Astrocyte of the cerebellum (primary cell): ENCODE measurements at regions not wholly inside any gene's neighbourhood (a gene's known extent, or its start where the extent isn't known, plus 50 kb on each side); places are given as distances from the start of the nearest gene placed in this dataset.
"Not testable (repeated sequence)": the region's sequence is repeated elsewhere in the genome, so short reads cannot be mapped to it uniquely, and the experiment has no call there.

Experiments
- DNase-seq: peaks from one replicate; pipeline ENCODE4 v3.0.0-alpha.2; 2011; ENCODE audit warnings: low read depth
- H3K4me3 ChIP-seq: 2 replicates; pipeline ENCODE4 v1.5.1; 2011; ENCODE audit warnings: mild to moderate bottlenecking, low read depth, low read length, moderate library complexity
- in situ Hi-C: cut with HindIII; loops from 2 replicates; pipeline ENCODE4 v1.10.0; 2017; ENCODE audit warnings: low sequenced_read_pairs
- TF ChIP-seq, protein P1 (sequence below): IDR thresholded peaks from 2 replicates; pipeline ENCODE4 v1.5.1; 2012; ENCODE audit warnings: low read length, low read depth, moderate library complexity, mild to moderate bottlenecking; ENCODE audit errors: missing control alignments

DNA sequence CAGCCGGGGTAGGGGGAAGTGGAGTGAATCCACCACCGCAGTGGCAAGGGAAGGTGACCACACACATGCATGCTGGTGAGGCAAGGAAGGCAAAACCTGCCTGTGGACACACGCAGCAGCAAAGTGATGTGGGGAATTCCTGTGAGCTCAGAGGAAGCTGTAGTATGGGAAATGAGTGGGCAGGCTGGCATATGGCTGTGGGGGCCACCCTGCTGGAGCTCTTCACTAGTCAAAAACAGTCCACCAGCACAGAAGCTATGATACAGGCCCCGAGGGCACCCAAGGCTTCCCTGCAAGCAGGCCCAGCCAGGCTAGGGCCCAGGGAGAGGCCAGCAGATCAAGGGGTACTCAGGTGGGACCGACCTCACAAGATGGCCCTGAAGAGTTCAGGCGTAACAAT is 239.1 kb downstream of the CHM start:
- no peak for DNase-seq
- in situ Hi-C loops, result no loop called here
- TF ChIP-seq, protein P1, sequence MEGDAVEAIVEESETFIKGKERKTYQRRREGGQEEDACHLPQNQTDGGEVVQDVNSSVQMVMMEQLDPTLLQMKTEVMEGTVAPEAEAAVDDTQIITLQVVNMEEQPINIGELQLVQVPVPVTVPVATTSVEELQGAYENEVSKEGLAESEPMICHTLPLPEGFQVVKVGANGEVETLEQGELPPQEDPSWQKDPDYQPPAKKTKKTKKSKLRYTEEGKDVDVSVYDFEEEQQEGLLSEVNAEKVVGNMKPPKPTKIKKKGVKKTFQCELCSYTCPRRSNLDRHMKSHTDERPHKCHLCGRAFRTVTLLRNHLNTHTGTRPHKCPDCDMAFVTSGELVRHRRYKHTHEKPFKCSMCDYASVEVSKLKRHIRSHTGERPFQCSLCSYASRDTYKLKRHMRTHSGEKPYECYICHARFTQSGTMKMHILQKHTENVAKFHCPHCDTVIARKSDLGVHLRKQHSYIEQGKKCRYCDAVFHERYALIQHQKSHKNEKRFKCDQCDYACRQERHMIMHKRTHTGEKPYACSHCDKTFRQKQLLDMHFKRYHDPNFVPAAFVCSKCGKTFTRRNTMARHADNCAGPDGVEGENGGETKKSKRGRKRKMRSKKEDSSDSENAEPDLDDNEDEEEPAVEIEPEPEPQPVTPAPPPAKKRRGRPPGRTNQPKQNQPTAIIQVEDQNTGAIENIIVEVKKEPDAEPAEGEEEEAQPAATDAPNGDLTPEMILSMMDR, result no peak
- H3K4me3 ChIP-seq, result no peak overlapping the region

DNA sequence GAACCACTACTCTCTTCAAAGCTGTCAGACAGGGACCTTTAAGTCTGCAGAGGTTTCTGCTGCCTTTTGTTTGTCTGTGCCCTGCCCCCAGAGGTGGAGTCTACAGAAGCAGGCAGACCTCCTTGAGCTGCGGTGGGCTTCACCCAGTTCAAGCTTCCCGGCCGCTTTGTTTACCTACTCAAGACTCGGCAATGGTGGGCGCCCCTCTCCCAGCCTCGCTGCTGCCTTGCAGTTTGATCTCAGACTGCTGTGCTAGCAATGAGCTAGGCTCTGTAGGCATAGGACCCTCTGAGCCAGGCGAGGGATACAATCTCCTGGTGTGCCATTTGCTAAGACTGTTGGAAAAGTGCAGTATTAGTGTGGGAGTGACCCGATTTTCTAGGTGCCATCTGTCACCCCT is 275.0 kb downstream of the CHM start:
- DNase-seq, in situ Hi-C loops, H3K4me3 ChIP-seq: not testable (repeated sequence)

DNA sequence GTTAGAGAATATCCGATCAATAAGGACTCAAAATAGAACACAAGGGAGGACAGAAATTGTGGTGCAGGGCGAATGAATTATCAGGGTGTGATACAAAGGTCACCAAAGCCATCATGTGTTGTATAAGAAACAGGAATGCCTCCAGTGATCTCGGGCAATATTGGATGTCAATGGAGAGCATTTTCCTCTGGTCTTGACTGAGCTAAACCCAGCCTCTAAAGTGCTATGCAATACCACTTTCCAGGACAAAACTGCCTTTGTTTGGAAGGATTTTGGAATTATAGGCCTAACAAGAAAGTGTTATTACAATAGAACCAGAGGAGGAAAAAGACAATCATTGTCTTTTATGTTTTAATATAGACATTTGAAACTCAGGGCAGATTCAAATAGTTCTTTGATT is 281.7 kb downstream of the CHM start:
- TF ChIP-seq, protein P1, result no peak
- H3K4me3 ChIP-seq, result no peak overlapping the region
- no peak for DNase-seq
- in situ Hi-C loops, result no loop called here

DNA sequence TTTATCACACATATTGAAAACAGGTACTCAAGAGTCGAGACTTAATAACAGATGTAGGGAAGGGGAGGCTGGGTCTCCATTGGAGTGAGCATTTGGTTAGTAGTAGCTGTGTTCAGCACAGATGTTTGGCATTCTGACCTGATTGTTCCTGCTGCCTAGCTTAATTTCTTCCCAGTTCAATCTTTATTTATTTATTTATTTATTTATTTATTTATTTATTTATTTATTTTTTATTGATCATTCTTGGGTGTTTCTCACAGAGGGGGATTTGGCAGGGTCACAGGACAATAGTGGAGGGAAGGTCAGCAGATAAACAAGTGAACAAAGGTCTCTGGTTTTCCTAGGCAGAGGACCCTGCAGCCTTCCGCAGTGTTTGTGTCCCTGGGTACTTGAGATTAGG is 324.3 kb downstream of the CHM start:
- in situ Hi-C loops, DNase-seq, H3K4me3 ChIP-seq: not testable (repeated sequence)

DNA sequence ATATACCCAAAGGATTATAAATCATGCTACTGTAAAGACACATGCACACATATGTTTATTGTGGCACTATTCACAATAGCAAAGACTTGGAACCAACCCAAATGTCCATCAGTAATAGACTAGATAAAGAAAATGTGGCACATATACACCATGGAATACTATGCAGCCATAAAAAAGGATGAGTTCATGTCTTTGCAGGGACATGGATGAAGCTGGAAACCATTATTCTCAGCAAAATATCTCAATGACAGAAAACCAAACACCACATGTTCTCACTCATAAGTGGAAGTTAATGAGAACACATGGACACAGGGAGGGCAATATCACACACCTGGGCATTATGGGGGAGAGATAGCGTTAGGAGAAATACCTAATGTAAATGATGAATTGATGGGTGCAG is 323.8 kb upstream of the POF1B start:
- in situ Hi-C loops, DNase-seq, H3K4me3 ChIP-seq: not testable (repeated sequence)

DNA sequence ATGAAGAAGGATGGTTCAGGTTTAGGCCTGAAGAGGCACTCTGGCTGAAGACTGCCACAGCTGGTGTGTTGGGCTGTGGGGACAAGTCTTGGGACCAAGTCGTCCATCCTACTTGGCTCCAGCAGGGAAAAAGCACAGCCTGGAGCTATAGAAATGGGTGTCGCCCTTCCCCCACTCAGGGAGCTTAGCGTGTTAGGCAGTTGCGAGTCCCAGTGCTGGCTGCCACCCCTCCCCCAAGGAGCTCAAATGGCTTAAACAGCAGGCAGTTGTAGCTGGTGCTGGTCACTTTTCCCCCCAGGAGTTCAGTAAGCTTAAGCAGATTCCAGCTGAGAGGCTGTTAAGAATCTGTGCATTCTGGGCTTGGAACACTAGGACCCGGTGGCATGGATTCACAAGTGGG is 319.5 kb upstream of the POF1B start:
- no peak overlapping the region for H3K4me3 ChIP-seq
- in situ Hi-C loops, result no loop called here
- DNase-seq, result no peak
- TF ChIP-seq, protein P1, result no peak

DNA sequence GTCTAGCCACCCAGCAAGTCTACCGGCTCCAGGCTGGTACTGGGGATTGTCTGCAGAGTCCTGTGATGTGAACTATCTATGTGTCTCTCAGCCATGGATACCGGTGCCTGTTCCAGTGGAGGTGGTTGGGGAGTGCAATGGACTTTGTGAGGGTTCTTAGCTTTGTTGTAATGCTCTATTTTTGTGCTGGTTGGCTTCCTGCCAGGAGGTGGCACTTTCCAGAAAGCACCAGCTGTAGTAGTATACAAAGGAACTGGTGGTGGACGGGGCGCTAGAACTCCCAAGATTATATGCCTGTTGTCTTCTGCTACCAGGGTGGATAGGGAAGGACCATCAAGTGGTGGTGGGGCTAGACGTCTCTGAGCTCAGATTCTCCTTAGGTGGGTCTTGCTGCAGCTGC is 306.4 kb upstream of the POF1B start:
- TF ChIP-seq, protein P1, result no peak
- H3K4me3 ChIP-seq, result no peak overlapping the region
- no peak for DNase-seq
- in situ Hi-C loops, result no loop called here

DNA sequence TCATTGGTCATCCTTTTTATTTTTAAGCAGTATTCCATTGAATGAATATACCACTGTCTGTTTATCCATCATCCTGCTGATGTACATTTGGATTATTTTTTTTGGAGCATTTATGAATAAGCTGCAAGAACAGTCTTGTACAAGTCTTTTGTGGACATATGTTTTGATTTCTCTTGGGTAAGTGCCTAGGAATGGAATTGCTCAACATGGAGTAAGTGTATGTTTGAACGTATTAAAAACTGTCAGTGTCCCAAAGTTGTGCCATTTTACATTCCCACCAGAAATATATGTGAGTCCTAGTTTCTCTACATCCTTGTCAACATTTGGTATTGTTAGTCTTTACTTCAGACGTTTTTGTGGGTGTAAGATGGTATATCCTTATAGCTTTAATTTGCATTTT is 287.0 kb upstream of the POF1B start:
- TF ChIP-seq, protein P1, result no peak
- no peak overlapping the region for H3K4me3 ChIP-seq
- DNase-seq, result no peak
- in situ Hi-C loops, result no loop called here

DNA sequence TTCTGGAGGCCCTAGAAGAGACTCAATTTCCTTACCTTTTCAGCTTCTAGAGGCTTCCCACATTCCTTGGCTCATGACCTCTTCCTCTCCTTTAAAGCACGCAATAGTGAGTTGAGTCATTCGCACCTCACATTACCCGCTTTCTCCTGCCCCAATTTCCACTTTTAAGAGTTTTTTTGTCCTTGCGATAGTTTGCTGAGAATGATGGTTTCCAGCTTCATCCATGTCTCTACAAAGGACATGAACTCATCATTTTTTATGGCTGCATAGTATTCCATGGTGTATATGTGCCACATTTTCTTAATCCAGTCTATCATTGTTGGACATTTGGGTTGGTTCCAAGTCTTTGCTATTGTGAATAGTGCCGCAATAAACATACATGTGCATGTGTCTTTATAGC is 284.5 kb upstream of the POF1B start:
- DNase-seq, in situ Hi-C loops, H3K4me3 ChIP-seq: not testable (repeated sequence)
